ENCODE measurements at regions not wholly inside any gene's neighbourhood (a gene's known extent, or its start where the extent isn't known, plus 50 kb on each side); places are given as distances from the start of the nearest gene placed in this dataset.

- no peak for DNase-seq (ENCODE audit: low spot score in 2 of 2)
- TF ChIP-seq POLR2A (IDR thresholded peaks at IDR 0.05) (no peak), POLR2AphosphoS5 (IDR thresholded peaks at IDR 0.05) (no peak)
- TF ChIP-seq, protein P1, sequence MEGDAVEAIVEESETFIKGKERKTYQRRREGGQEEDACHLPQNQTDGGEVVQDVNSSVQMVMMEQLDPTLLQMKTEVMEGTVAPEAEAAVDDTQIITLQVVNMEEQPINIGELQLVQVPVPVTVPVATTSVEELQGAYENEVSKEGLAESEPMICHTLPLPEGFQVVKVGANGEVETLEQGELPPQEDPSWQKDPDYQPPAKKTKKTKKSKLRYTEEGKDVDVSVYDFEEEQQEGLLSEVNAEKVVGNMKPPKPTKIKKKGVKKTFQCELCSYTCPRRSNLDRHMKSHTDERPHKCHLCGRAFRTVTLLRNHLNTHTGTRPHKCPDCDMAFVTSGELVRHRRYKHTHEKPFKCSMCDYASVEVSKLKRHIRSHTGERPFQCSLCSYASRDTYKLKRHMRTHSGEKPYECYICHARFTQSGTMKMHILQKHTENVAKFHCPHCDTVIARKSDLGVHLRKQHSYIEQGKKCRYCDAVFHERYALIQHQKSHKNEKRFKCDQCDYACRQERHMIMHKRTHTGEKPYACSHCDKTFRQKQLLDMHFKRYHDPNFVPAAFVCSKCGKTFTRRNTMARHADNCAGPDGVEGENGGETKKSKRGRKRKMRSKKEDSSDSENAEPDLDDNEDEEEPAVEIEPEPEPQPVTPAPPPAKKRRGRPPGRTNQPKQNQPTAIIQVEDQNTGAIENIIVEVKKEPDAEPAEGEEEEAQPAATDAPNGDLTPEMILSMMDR (IDR thresholded peaks at IDR 0.05), result no peak
- peaks cover 0 to 32% of the 10 kb centered on the region in 2 donors for H3K27me3 ChIP-seq
- intact Hi-C loops (cut with DNase I; ENCODE audit: low total_unique reads), result no loop called here
- no peak overlapping the region for H3K4me3 ChIP-seq
- H3K4me1 ChIP-seq, result no peaks in the 10 kb centered on the region
- H3K36me3 ChIP-seq, result no peaks in the 10 kb centered on the region
- no peak overlapping the region for H3K27ac ChIP-seq
- H3K9me3 ChIP-seq, result no peaks in the 10 kb centered on the region
Measured at GRCh38 chr1:30259631-30260030, 463.8 kb downstream of the MATN1 start.

- H3K36me3 ChIP-seq, result no peaks in the 10 kb centered on the region
- no peak overlapping the region for H3K4me3 ChIP-seq
- H3K27ac ChIP-seq, result no peak overlapping the region
- no peaks in the 10 kb centered on the region for H3K9me3 ChIP-seq
- TF ChIP-seq POLR2A (IDR thresholded peaks at IDR 0.05), result no peak
- no peaks in the 10 kb centered on the region for H3K4me1 ChIP-seq
- no peak for DNase-seq (ENCODE audit: low spot score in 2 of 2)
- intact Hi-C loops (cut with DNase I; ENCODE audit: low total_unique reads), result no loop called here
- peaks cover 0 to 38% of the 10 kb centered on the region in 2 donors for H3K27me3 ChIP-seq
Measured at GRCh38 chr1:30258876-30259275, 464.5 kb downstream of the MATN1 start.

DNA sequence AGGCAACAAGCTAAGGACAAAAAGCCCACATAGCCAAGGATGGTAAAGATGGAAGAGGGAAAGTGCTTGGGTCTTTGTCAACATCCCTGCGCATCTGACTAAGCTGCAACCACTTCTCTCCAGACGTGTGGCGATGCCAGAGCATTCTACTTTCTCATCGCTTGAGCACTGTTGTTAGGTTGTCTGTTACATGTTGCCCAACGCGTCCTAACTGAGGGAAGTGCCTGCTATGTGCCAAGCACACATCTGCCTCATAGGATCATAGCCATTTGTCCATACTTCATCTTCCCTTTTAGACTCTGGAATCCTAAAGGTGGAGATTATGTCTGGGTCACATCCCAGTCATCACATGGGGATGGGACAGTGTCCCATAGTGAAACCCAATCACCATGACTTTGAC is 464.9 kb downstream of the MATN1 start:
- H3K4me3 ChIP-seq, result no peak overlapping the region
- H3K4me1 ChIP-seq, result no peaks in the 10 kb centered on the region
- no peaks in the 10 kb centered on the region for H3K36me3 ChIP-seq
- peaks cover 0 to 41% of the 10 kb centered on the region in 2 donors for H3K27me3 ChIP-seq
- no peak for DNase-seq (ENCODE audit: low spot score in 2 of 2)
- H3K9me3 ChIP-seq, result no peaks in the 10 kb centered on the region
- TF ChIP-seq, protein P1 (IDR thresholded peaks at IDR 0.05), result no peak
- no peak for TF ChIP-seq POLR2AphosphoS5 (IDR thresholded peaks at IDR 0.05)
- no peak for TF ChIP-seq POLR2A (IDR thresholded peaks at IDR 0.05)
- H3K27ac ChIP-seq, result no peak overlapping the region
- intact Hi-C loops (cut with DNase I; ENCODE audit: low total_unique reads), result no loop called here

DNA sequence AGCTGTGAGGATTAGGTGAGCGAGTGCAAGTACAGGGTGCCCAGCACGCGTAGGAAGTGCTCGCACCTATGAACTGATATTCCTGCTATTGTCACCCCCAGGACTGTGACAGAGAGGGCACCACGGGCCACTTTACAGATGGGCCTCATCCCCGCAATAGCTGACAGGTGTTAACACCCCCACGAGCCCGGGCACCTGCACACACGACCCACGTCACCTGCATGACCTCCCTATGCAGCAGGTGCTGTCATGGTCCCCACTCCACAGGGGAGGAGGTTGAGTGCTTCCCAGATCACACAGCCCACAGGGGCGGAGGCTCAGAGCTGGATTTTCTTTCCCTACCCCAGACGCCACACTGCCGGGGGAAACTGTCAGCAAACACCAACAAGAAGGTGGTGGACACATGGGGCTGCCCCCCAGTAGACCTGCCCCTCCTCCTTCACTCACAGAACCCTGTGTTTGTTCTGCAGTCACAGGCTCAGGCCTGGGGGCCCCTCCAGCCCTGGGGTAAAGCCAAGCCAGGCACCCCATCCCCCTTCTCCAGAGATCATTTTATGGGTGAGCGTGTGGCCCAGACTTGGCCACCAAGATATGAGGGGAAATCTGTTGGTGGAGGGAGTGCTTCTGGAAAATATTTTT is 465.5 kb downstream of the MATN1 start:
- peaks cover 0 to 41% of the 10 kb centered on the region in 2 donors for H3K27me3 ChIP-seq
- H3K36me3 ChIP-seq, result no peaks in the 10 kb centered on the region
- H3K4me3 ChIP-seq, result no peak overlapping the region
- no peaks in the 10 kb centered on the region for H3K4me1 ChIP-seq
- no peaks in the 10 kb centered on the region for H3K9me3 ChIP-seq
- H3K27ac ChIP-seq, result no peak overlapping the region
- DNase-seq (ENCODE audit: low spot score in 2 of 2), result no peak
- TF ChIP-seq POLR2AphosphoS5 (IDR thresholded peaks at IDR 0.05) (no peak), POLR2A (IDR thresholded peaks at IDR 0.05) (no peak)
- TF ChIP-seq, protein P1 (IDR thresholded peaks at IDR 0.05), result no peak
- intact Hi-C loops (cut with DNase I; ENCODE audit: low total_unique reads), result no loop called here

DNA sequence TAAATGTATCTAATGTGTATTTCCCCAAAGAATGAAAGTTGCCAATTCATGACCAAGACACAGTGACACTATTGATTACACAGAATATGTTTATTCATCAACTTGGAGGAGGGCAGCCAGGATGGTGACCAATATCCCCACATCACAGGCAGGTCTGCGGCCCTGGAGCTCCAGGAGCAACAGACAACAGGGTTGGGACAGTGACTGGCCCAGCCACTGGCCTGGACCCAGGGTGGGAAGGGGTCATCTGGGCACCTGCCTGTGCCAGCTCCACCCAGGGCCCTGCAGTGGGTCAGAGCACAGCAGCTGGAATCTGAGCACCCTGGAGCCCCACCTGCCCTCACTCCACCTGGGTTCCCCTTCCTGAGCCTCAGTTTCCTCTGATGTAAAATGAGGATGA is 466.1 kb downstream of the MATN1 start:
- TF ChIP-seq POLR2A (IDR thresholded peaks at IDR 0.05), result no peak
- TF ChIP-seq POLR2AphosphoS5 (IDR thresholded peaks at IDR 0.05), result no peak
- TF ChIP-seq, protein P1 (IDR thresholded peaks at IDR 0.05), result no peak
- DNase-seq (ENCODE audit: low spot score in 2 of 2), result no peak
- Histone ChIP-seq H3K27me3 (peaks cover 0 to 41% of the 10 kb centered on the region in 2 donors), H3K36me3 (no peaks in the 10 kb centered on the region), H3K27ac (no peak overlapping the region), H3K9me3 (no peaks in the 10 kb centered on the region), H3K4me3 (no peak overlapping the region), H3K4me1 (no peaks in the 10 kb centered on the region)
- intact Hi-C loops (cut with DNase I; ENCODE audit: low total_unique reads), result no loop called here
